ENCODE measurements at regions not wholly inside any gene's neighbourhood (a gene's known extent, or its start where the extent isn't known, plus 50 kb on each side); places are given as distances from the start of the nearest gene placed in this dataset.

DNA sequence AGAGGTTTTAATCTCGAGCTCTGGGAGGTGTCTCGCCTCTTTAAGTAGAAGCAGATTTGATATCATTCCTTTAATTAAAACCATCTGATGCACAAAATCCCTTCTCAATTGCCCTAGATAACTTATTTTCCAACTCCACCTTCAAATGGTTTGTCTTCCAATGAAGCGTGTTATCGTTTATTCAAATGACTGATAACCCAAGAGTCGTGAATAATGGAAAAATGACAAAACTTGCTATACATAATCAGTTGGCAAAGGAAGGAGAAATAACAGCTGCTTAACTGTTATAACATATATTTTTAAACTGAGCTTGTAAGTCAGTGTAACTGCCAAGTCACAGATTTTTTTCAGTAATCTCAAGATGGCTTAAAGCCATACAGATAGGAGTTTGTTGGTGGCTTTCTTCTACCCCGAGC, 144.6 kb downstream of the QPCT start:
- DNase-seq (ENCODE audit: low read depth in 1 of 2, low spot score in 2 of 2): no peak
- H2BK12ac ChIP-seq (ENCODE audit: low read depth, low read length): no peak overlapping the region
- TF ChIP-seq, protein P1, sequence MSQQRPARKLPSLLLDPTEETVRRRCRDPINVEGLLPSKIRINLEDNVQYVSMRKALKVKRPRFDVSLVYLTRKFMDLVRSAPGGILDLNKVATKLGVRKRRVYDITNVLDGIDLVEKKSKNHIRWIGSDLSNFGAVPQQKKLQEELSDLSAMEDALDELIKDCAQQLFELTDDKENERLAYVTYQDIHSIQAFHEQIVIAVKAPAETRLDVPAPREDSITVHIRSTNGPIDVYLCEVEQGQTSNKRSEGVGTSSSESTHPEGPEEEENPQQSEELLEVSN (IDR thresholded peaks at IDR 0.05): no peak
- TF ChIP-seq TAF7 (optimal IDR thresholded peaks at IDR 0.05; ENCODE audit: borderline replicate concordance, low read depth, low read length) (no peak), CEBPB (IDR thresholded peaks at IDR 0.05; ENCODE audit: low read depth, low read length) (no peak), SRF (IDR thresholded peaks at IDR 0.05; ENCODE audit: low read depth, low read length) (no peak), KDM4A (IDR thresholded peaks at IDR 0.05; ENCODE audit: low read depth, low read length, severe bottlenecking) (no peak), GABPA (IDR thresholded peaks at IDR 0.05; ENCODE audit: borderline replicate concordance, insufficient read depth, low read length) (no peak), BRCA1 (IDR thresholded peaks at IDR 0.05; ENCODE audit: low read depth, low read length) (no peak), TAF1 (IDR thresholded peaks at IDR 0.05; ENCODE audit: low read depth, low read length) (no peak), SIX5 (IDR thresholded peaks at IDR 0.05; ENCODE audit: low read depth, low read length) (no peak), RAD21 (IDR thresholded peaks at IDR 0.05 in 1 of 2, conservative IDR thresholded peaks at IDR 0.05 in 1 of 2; ENCODE audit: low read depth in 2 of 2, low read length in 2 of 2) (no peak), YY1 (IDR thresholded peaks at IDR 0.05; ENCODE audit: low read depth, low read length) (no peak), CHD2 (IDR thresholded peaks at IDR 0.05; ENCODE audit: low read length) (no peak), RBBP5 (IDR thresholded peaks at IDR 0.05; ENCODE audit: borderline replicate concordance, low read depth, low read length) (no peak), NRF1 (IDR thresholded peaks at IDR 0.05; ENCODE audit: low read depth, low read length) (no peak), RXRA (IDR thresholded peaks at IDR 0.05; ENCODE audit: insufficient read depth, low read depth, low read length) (no peak)

More for the DNA sequence above, 144.6 kb downstream of the QPCT start:
- H4K5ac ChIP-seq (ENCODE audit: insufficient read length, low read depth, low read length): no peak overlapping the region
- H3K79me1 ChIP-seq (ENCODE audit: low read depth, low read length): no peaks in the 10 kb centered on the region
- H3K4ac ChIP-seq (replicated peaks; ENCODE audit: insufficient read length, low read depth, low read length): no peak overlapping the region
- no peak overlapping the region for H2AK5ac ChIP-seq (ENCODE audit: low read depth, low read length)
- H4K20me1 ChIP-seq (replicated peaks in 1 of 2; ENCODE audit: control insufficient read depth in 1 of 2, insufficient read depth in 2 of 2, low read length in 2 of 2): no peaks in the 10 kb centered on the region
- H2BK120ac ChIP-seq (replicated peaks; ENCODE audit: low read depth, low read length): no peak overlapping the region
- H3K56ac ChIP-seq (replicated peaks; ENCODE audit: insufficient read length, low read depth, low read length): no peak overlapping the region
- FAIRE-seq: no peak
- H3K23ac ChIP-seq (ENCODE audit: insufficient read length): no peak overlapping the region
- H3K27me3 ChIP-seq (replicated peaks in 1 of 4; ENCODE audit: control insufficient read depth in 3 of 4, extremely low read depth in 1 of 4, insufficient read depth in 3 of 4, low read length in 3 of 4): no peaks in the 10 kb centered on the region
- H3K9me3 ChIP-seq (ENCODE audit: insufficient read depth in 2 of 2, low read depth in 1 of 2, low read length in 1 of 2): no peaks in the 10 kb centered on the region; a peak in 1 of 4 replicates
- H4K91ac ChIP-seq (replicated peaks; ENCODE audit: insufficient read length, low read length): no peak overlapping the region
- no peaks in the 10 kb centered on the region for H3K4me1 ChIP-seq (replicated peaks in 1 of 4; ENCODE audit: control insufficient read depth in 3 of 4, insufficient read depth in 4 of 4, low read length in 3 of 4)
- H3K36me3 ChIP-seq (ENCODE audit: control insufficient read depth in 2 of 4, insufficient read depth in 4 of 4, low read length in 3 of 4): no peaks in the 10 kb centered on the region
- H2BK20ac ChIP-seq (ENCODE audit: low read length): no peak overlapping the region
- H3K14ac ChIP-seq (ENCODE audit: insufficient read length): no peak overlapping the region
- no peaks in the 10 kb centered on the region for H3K79me2 ChIP-seq (ENCODE audit: control insufficient read depth in 1 of 2, insufficient read depth in 2 of 2, low read length in 2 of 2)
- CTCF ChIA-PET (ENCODE audit: partially characterized antibody): interaction anchor here (1.4 kb wide), 1 partner anchor 75 kb away, joined by 3 read pairs; no protein-coding TSS in a partner anchor
- no peak overlapping the region for H3K9ac ChIP-seq (replicated peaks in 1 of 4; ENCODE audit: extremely low read depth in 1 of 4, low read depth in 3 of 4, low read length in 3 of 4)
- H3K18ac ChIP-seq (ENCODE audit: extremely low read depth, low read length): no peak overlapping the region
- H2BK15ac ChIP-seq (ENCODE audit: low read length): no peak overlapping the region
- H3K27ac ChIP-seq (ENCODE audit: low read depth, low read length): no peak overlapping the region
- POLR2A ChIA-PET (ENCODE audit: partially characterized antibody): interaction anchor here (1.2 kb wide), 1 partner anchor 8 kb away, joined by 3 read pairs; no protein-coding TSS in a partner anchor
- no peaks in the 10 kb centered on the region for H3K23me2 ChIP-seq (ENCODE audit: low read depth, low read length)
- no peak overlapping the region for H3K4me3 ChIP-seq (ENCODE audit: extremely low read depth in 1 of 4, insufficient read depth in 2 of 4, low read depth in 3 of 4, low read length in 4 of 4)
- H2AFZ ChIP-seq (ENCODE audit: low read length): no peak overlapping the region
- no peak overlapping the region for H2BK5ac ChIP-seq (ENCODE audit: low read depth, low read length)
- H3K4me2 ChIP-seq (ENCODE audit: insufficient read depth in 1 of 2, low read depth in 2 of 2, low read length in 2 of 2): no peak overlapping the region
- H4K8ac ChIP-seq (ENCODE audit: extremely low read depth, insufficient read depth, low read length): no peak overlapping the region
- 89% methylated on average over 6 of the region's 6 CpGs; no CpG with 5 or more reads in 1 of the 2 experiments for WGBS, 2 experiments (ENCODE audit: extremely low coverage in 1 of 2, insufficient coverage in 1 of 2, insufficient read length in 1 of 2, insufficient replicate concordance in 2 of 2, low coverage in 1 of 2, low lambda C conversion rate in 2 of 2, missing lambda C conversion rate in 1 of 2)

All from H1 (cell line).